ENCODE measurements at regions not wholly inside any gene's neighbourhood (a gene's known extent, or its start where the extent isn't known, plus 50 kb on each side); places are given as distances from the start of the nearest gene placed in this dataset.

- Histone ChIP-seq H3K4me3 (ENCODE audit: low read length) (no peak overlapping the region), H3K9me2 (replicated peaks; ENCODE audit: control insufficient read depth, low read length) (no peaks in the 10 kb centered on the region), H3K4me1 (ENCODE audit: control insufficient read depth, low read length) (no peaks in the 10 kb centered on the region), H3K79me2 (ENCODE audit: control insufficient read depth, low read length) (no peaks in the 10 kb centered on the region), H4K20me1 (ENCODE audit: control insufficient read depth, insufficient read depth, low read depth, low read length) (no peaks in the 10 kb centered on the region), H3K27ac (ENCODE audit: low read depth, low read length) (no peak overlapping the region), H3K27me3 (ENCODE audit: control insufficient read depth, low read length) (no peaks in the 10 kb centered on the region), H3K36me3 (ENCODE audit: control insufficient read depth, low read length) (no peaks in the 10 kb centered on the region), H3K4me2 (ENCODE audit: low read length) (no peak overlapping the region), H3F3A (ENCODE audit: control insufficient read depth, insufficient read depth) (no peaks in the 10 kb centered on the region), H3K9me3 (ENCODE audit: control insufficient read depth, insufficient read depth, low read length) (no peaks in the 10 kb centered on the region; the same call in 1 of the 2 replicates)
- TF ChIP-seq CTCF (IDR thresholded peaks at IDR 0.05; ENCODE audit: low read depth, low read length, poor library complexity, severe bottlenecking) (no peak), EZH2phosphoT487 (IDR thresholded peaks at IDR 0.05; ENCODE audit: borderline replicate concordance, low read length) (no peak)
Observed at GRCh38 chr4:29075366-29075765, 1644.8 kb upstream of the PCDH7 start.

- no peaks in the 10 kb centered on the region for H3K36me3 ChIP-seq (ENCODE audit: control insufficient read depth, low read length)
- TF ChIP-seq CTCF (IDR thresholded peaks at IDR 0.05; ENCODE audit: low read depth, low read length, poor library complexity, severe bottlenecking) (no peak), EZH2phosphoT487 (IDR thresholded peaks at IDR 0.05; ENCODE audit: borderline replicate concordance, low read length) (no peak)
Observed at GRCh38 chr4:29079260-29079659, 1640.9 kb upstream of the PCDH7 start.

GRCh38 chr4:29081234-29081955, 1638.8 kb upstream of the PCDH7 start:
- Histone ChIP-seq H3K4me2 (ENCODE audit: low read length) (no peak overlapping the region), H3K79me2 (ENCODE audit: control insufficient read depth, low read length) (no peaks in the 10 kb centered on the region), H3K27ac (ENCODE audit: low read depth, low read length) (no peak overlapping the region), H4K20me1 (ENCODE audit: control insufficient read depth, insufficient read depth, low read depth, low read length) (no peaks in the 10 kb centered on the region), H3K9me3 (ENCODE audit: control insufficient read depth, insufficient read depth, low read length) (no peaks in the 10 kb centered on the region), H3K4me1 (ENCODE audit: control insufficient read depth, low read length) (no peaks in the 10 kb centered on the region), H3K4me3 (ENCODE audit: low read length) (no peak overlapping the region), H3K36me3 (ENCODE audit: control insufficient read depth, low read length) (no peaks in the 10 kb centered on the region), H3F3A (ENCODE audit: control insufficient read depth, insufficient read depth) (no peaks in the 10 kb centered on the region), H3K9me2 (replicated peaks; ENCODE audit: control insufficient read depth, low read length) (no peaks in the 10 kb centered on the region), H3K27me3 (ENCODE audit: control insufficient read depth, low read length) (no peaks in the 10 kb centered on the region)
- TF ChIP-seq CTCF (IDR thresholded peaks at IDR 0.05; ENCODE audit: low read depth, low read length, poor library complexity, severe bottlenecking) (no peak), EZH2phosphoT487 (IDR thresholded peaks at IDR 0.05; ENCODE audit: borderline replicate concordance, low read length) (no peak)

More at GRCh38 chr4:29079260-29079659, 1640.9 kb upstream of the PCDH7 start:
- no peaks in the 10 kb centered on the region for H3F3A ChIP-seq (ENCODE audit: control insufficient read depth, insufficient read depth)
- H3K4me2 ChIP-seq (ENCODE audit: low read length), result no peak overlapping the region
- H3K9me3 ChIP-seq (ENCODE audit: control insufficient read depth, insufficient read depth, low read length), result no peaks in the 10 kb centered on the region
- no peaks in the 10 kb centered on the region for H3K9me2 ChIP-seq (replicated peaks; ENCODE audit: control insufficient read depth, low read length)
- no peaks in the 10 kb centered on the region for H3K79me2 ChIP-seq (ENCODE audit: control insufficient read depth, low read length)
- no peaks in the 10 kb centered on the region for H4K20me1 ChIP-seq (ENCODE audit: control insufficient read depth, insufficient read depth, low read depth, low read length)
- no peak overlapping the region for H3K27ac ChIP-seq (ENCODE audit: low read depth, low read length)
- H3K27me3 ChIP-seq (ENCODE audit: control insufficient read depth, low read length), result no peaks in the 10 kb centered on the region
- no peaks in the 10 kb centered on the region for H3K4me1 ChIP-seq (ENCODE audit: control insufficient read depth, low read length)
- H3K4me3 ChIP-seq (ENCODE audit: low read length), result no peak overlapping the region

All from DOHH2 (cell line).